Astrocyte of the cerebellum (primary cell): ENCODE measurements at regions not wholly inside any gene's neighbourhood (a gene's known extent, or its start where the extent isn't known, plus 50 kb on each side); places are given as distances from the start of the nearest gene placed in this dataset.

Experiments
- DNase-seq: peaks from one replicate; pipeline ENCODE4 v3.0.0-alpha.2; 2011; ENCODE audit warnings: low read depth
- H3K4me3 ChIP-seq: 2 replicates; pipeline ENCODE4 v1.5.1; 2011; ENCODE audit warnings: mild to moderate bottlenecking, low read depth, low read length, moderate library complexity
- in situ Hi-C: cut with HindIII; loops from 2 replicates; pipeline ENCODE4 v1.10.0; 2017; ENCODE audit warnings: low sequenced_read_pairs
- TF ChIP-seq, protein P1 (sequence below): IDR thresholded peaks from 2 replicates; pipeline ENCODE4 v1.5.1; 2012; ENCODE audit warnings: low read length, low read depth, moderate library complexity, mild to moderate bottlenecking; ENCODE audit errors: missing control alignments

GRCh38 chr2:65589667-65590066, 157.3 kb upstream of the SPRED2 start:
- TF ChIP-seq, protein P1, sequence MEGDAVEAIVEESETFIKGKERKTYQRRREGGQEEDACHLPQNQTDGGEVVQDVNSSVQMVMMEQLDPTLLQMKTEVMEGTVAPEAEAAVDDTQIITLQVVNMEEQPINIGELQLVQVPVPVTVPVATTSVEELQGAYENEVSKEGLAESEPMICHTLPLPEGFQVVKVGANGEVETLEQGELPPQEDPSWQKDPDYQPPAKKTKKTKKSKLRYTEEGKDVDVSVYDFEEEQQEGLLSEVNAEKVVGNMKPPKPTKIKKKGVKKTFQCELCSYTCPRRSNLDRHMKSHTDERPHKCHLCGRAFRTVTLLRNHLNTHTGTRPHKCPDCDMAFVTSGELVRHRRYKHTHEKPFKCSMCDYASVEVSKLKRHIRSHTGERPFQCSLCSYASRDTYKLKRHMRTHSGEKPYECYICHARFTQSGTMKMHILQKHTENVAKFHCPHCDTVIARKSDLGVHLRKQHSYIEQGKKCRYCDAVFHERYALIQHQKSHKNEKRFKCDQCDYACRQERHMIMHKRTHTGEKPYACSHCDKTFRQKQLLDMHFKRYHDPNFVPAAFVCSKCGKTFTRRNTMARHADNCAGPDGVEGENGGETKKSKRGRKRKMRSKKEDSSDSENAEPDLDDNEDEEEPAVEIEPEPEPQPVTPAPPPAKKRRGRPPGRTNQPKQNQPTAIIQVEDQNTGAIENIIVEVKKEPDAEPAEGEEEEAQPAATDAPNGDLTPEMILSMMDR, result no peak
- no peak for DNase-seq
- no peak overlapping the region for H3K4me3 ChIP-seq
- in situ Hi-C loops, result no loop called here

DNA sequence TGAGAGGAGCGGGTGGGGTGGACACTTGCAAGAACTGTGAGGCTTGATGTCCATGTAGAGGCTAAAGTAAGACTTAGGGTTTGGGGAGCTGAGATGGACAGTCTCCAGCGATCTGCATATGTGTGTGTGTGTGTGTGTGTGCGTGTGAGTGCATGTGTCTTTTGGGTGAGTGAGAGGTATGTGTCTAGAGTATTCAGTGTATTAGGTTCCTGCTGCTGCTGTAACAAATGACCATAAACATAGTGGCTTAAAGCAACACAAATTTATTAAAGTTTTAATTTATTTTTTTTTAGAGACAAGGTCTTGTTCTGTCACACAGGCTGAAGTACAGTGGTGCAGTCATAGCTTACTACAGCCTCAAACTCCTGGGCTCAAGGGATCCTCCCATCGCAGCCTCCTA, 155.4 kb upstream of the SPRED2 start:
- no peak overlapping the region for H3K4me3 ChIP-seq
- in situ Hi-C loops, result no loop called here
- TF ChIP-seq, protein P1, result no peak
- DNase-seq, result no peak

GRCh38 chr2:65586516-65586915, 154.1 kb upstream of the SPRED2 start:
- no peak for DNase-seq
- H3K4me3 ChIP-seq, result no peak overlapping the region
- in situ Hi-C loops, result no loop called here
- TF ChIP-seq, protein P1, result no peak

DNA sequence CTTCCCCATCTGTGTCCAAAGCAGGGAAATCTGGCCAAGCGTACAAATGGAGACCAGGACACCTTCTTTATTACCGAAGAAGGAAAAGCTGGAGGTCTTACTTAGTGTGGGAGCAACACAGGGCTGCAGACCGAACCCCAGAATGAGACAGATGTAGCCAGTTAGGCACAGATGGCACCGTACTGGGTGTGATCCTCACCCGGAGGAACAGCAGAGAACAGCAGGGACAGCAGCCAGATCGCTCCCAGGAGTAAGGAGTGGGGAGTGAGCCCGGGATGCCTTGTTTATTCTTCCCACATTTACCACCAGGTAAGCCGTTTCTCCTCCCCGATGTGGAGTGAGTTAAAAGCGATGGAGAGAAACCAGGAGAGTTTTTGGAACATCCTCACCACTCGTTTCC, 150.7 kb upstream of the SPRED2 start:
- no peak overlapping the region for H3K4me3 ChIP-seq
- DNase-seq, result no peak
- in situ Hi-C loops, result no loop called here
- TF ChIP-seq, protein P1, result no peak

DNA sequence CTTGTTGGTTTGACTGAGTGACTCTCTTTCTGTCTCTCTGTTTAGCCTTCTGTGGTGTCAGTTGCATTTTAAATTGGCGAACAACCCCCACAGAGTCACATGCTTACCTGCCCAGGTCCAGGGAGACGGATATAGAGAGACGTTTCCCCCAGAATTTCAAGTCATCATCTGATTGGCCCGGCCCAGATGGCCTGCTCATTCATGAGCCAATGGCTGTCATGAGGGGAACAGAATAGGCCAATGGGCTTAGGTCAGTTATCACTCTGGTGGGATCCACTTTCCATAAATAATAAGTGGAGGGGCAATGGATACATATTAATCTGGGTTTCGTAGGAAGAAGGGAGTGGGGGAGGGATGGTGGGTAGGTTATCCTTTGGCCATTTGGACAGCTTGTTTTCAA, 150.0 kb upstream of the SPRED2 start:
- in situ Hi-C loops, result no loop called here
- H3K4me3 ChIP-seq, result no peak overlapping the region
- TF ChIP-seq, protein P1, result no peak
- DNase-seq, result no peak

GRCh38 chr2:65580824-65581223, 148.4 kb upstream of the SPRED2 start:
- in situ Hi-C loops, result no loop called here
- DNase-seq, result no peak
- TF ChIP-seq, protein P1, result no peak

More at GRCh38 chr2:65580824-65581223, 148.4 kb upstream of the SPRED2 start:
- no peak overlapping the region for H3K4me3 ChIP-seq
